T-helper 22 cell (primary cell): ENCODE measurements at regions not wholly inside any gene's neighbourhood (a gene's known extent, or its start where the extent isn't known, plus 50 kb on each side); places are given as distances from the start of the nearest gene placed in this dataset.
"Not testable (repeated sequence)": the region's sequence is repeated elsewhere in the genome, so short reads cannot be mapped to it uniquely, and the experiment has no call there.

Source experiments
- DNase-seq: peaks from one replicate; pipeline ENCODE4 v3.0.0-alpha.2; 2020; ENCODE audit warnings: low read depth

DNA sequence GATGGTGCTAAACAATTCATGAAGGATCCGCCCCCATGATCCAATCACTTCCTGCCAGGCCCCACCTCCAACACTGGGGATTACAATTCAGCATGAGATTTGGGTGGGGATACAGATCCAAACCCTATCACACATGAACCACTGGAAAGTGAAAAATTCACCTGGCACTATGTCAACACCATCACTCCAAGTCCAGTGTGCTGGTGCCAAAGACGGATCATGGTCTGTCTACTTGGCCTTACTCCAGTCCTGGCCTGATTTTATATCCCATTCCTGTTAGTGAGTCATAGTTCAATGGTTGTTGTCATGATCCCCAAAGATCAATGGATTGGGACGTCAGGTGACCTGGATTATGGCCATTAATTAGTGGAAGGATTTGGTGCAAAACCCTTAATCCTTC is 147.4 kb upstream of the RPS23 start:
- no peak for DNase-seq

DNA sequence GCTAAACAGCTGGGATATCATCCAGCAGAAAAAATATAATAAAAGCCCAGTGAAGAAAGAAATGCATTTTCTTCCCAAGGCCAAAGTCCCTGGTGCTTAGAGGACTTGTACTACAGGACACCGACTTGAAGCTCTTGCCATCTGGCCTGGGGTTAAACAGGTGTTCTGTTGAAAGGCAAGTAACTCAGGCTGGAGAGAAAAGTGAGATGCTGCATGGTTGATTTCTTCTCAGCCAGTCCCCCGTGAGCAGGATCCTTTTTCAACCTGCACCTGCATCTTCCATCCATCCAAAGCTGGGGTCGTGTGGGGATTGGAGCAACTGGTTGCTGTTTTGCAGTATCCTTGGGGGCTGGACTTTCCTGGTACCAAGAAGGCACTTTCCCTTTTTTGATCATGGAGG is 146.1 kb upstream of the RPS23 start:
- DNase-seq = no peak

GRCh38 chr5:82422751-82423181 is 144.6 kb upstream of the RPS23 start:
- DNase-seq = no peak

GRCh38 chr5:82422001-82422740 is 144.0 kb upstream of the RPS23 start:
- DNase-seq = no peak

DNA sequence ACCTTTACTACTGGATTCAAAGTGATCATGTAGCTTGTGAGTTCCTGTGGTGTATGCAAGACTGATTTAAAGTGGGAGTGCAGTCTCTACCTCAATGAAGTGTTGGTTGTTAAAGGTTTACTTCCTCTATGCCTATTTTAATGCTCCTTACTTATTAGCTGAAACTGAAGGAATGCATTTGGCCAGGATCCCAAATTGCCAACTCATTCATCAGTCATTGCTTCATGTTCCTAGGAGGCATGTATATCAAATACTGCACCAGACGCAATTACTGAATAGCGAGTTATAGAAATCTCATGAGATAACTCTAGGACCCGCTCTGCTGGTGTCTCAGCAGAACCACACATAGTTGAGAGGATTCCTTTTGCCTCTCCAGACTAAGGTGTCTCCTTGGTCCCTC is 143.0 kb upstream of the RPS23 start:
- no peak for DNase-seq

DNA sequence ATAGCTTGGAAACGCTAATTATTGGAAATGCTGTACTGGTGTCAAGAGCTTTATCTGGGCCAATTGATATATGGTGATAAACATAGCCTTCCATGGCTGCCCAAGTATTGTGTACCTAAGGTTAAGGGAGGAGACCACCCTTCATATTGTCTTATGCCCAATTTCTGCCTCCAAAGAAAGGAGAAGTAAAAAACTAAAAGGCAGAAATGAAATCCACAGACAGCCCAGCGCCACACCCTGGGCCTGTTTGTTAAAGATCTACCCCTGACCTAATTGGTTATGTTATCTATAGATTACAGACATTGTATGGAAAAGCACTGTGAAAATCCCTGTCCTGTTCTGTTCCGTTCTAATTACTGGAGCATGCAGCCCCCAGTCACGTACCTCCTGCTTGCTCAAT is 142.4 kb upstream of the RPS23 start:
- DNase-seq = not testable (repeated sequence)

DNA sequence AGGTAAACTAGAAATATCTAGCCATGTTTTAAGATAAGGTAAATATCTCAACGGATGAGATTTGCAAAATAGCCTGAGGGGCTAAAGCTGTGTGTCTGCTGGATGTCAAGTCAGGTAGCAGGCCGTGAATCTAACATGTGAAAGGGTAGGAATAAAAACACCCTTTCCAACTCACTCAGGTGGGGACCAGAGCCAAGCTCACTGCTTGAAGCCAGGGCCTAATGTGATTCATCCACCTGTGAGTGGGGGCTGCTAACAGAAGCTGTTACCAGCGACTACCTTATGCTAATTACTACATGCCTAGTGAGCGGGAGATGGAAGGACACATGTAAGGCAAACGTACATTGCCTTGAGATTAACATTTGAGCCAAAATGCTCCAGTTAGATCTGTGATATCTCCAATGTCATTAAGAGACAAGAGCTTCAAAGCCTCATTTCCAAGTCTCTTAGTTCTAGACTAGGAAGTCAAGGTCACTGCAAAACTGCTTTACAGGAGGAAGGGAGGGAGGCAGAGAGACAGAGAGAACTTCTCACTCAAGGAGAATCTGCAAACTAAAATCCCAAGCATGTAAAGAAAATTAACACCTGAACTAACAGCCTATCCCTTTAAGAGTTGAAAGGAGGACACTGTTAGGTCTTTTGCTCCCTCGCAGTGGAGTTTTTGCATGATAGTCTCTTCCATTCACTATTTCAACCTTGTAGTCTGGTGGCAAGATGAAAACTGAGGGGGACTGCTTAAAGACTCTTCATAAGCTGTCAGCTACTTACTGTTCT is 141.6 kb upstream of the RPS23 start:
- DNase-seq = no peak

GRCh38 chr5:82418608-82418950 is 140.4 kb upstream of the RPS23 start:
- DNase-seq = no peak

DNA sequence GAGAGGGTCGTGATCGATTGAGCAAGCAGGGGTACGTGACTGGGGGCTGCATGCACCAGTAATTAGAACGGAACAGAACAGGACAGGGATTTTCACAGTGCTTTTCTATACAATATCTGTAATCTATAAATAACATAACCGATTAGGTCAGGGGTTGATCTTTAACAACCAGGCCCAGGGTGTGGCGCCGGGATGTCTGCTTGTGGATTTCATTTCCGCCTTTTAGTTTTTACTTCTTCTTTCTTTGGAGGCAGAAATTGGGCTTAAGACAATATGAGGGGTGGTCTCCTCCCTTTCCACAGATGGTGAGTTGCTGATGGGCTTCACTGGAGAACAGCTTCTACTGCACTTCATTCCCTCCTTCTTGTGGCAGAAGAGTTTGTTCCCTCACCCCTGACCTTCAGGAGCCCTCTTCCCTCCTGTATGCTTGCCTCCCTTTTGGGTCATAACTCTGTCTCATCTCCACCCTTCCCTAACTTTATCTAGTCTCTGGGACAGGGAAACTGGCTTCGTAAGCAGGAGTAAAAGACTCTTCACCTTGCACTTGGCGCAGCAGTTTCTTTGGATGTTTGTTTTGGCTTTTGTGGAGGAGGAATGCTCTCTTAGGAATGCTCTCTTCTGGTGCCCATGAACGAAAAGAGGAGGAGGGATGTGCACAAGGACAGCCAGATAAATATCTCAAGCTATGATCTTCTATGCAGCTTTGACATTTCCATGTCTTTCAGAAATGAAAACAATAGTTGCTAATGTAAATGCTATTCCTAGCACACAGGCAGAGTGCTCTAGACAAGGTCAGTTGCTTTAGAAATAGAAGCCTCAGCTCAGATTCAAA is 139.8 kb upstream of the RPS23 start:
- no peak for DNase-seq

GRCh38 chr5:82416512-82416911 is 138.4 kb upstream of the RPS23 start:
- DNase-seq = no peak

GRCh38 chr5:82414041-82414388 is 135.9 kb upstream of the RPS23 start:
- DNase-seq = no peak

DNA sequence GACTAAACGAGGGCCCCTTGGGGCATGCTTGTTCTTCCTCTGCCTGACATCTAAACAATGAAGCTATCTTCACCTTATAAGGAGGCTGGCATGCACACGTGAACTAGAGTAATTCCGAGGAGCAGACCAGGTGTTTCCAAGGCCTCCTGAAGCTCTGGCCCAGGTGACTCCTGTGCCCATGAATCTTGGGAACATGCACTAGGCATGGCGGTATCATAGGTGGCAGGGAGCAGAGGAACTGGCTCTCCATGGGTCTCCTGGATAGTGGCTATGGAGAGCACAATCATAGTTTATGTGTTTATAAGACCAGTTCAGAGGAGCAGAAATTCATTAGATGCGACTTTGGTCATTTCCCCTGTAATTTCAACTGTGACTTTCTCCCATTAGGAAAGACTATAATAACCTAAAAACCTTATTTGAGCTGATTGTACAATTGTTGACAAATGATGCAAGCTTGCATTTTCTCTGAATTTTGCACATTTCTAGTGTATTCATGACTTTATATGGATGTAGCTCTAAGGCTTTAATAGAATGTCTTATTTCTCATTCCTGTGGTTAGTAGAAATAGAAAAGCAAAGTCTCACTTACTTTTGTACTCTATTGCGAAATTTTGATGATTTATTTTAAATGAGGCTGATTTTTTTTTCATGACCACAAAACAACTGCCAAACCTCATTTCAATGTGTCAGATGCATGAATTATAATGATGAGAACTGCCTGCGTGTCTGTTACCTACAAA is 135.3 kb upstream of the RPS23 start:
- DNase-seq = no peak

- no peak for DNase-seq
These were observed 129.9 kb upstream of the RPS23 start for GRCh38 chr5:82408033-82408432.

DNA sequence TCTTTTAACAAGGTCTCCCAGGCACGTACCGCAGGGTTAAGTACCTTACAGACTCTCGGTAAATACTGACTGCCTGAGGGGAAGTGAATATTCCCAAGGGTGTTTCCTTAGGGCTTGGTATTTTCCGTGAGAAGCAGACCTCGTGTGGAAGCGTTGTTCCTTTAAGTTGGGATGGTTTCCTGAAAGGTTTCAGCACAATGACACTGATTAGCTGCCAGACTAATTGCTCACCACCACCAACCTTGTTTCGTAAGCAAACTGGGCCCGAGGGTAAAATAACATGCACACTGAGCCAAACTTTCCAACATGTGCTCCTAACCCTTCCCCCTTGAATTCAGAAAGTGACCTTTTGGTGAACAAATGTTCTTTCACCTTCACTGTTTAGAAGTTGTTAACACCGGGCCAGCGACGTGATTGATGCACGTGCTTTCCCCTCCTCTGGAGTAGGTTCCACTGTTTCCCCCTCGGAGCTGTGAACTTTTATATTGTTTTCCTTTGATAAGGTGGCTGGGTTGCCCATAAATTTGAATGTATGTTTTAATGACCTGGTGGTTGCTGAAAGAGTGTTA is 128.1 kb upstream of the RPS23 start:
- DNase-seq = no peak

GRCh38 chr5:82405618-82406204 is 127.6 kb upstream of the RPS23 start:
- no peak for DNase-seq

DNA sequence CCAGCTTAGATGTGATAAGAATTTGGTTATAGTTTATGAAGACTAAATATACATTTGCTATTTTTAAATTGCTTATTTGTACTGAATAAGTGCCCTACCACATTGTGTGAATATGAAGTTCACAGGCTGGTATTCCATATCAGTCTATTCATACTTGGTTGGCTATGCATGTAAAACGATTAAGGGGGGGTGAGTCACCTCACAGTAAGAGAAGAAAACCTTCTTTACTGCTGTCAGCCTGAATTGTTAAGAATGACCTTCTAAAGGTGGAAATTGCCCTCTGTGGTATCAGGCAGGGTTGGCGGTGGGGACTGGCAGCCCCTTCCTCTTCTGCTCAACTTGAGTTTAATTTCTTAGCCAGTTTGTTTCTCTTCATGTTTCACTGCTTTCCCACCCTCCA is 127.0 kb upstream of the RPS23 start:
- DNase-seq = no peak

- no peak for DNase-seq
These were observed 126.3 kb upstream of the RPS23 start for GRCh38 chr5:82404382-82404945.

DNA sequence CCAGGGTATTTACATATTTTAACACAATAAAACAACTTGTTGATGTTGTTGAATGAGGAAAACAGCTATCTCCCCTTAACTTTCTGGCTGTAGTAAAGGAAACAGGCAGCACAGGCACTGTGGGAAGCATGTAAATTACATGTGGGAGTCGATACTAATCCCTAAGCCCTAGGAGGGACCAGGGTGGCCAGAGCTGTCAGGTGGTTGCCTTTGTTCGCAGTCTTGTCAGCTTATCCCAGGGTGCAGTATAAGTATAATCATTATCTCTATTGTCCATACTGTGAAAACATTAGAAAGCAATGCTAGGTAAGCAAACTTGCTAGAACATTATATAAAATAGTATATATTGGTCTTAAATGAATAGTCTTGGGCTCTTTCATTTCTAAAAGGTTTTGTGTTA is 125.6 kb upstream of the RPS23 start:
- DNase-seq = no peak

GRCh38 chr5:82403026-82403425 is 124.9 kb upstream of the RPS23 start:
- DNase-seq = no peak

GRCh38 chr5:82399111-82399510 is 121.0 kb upstream of the RPS23 start:
- DNase-seq = no peak

DNA sequence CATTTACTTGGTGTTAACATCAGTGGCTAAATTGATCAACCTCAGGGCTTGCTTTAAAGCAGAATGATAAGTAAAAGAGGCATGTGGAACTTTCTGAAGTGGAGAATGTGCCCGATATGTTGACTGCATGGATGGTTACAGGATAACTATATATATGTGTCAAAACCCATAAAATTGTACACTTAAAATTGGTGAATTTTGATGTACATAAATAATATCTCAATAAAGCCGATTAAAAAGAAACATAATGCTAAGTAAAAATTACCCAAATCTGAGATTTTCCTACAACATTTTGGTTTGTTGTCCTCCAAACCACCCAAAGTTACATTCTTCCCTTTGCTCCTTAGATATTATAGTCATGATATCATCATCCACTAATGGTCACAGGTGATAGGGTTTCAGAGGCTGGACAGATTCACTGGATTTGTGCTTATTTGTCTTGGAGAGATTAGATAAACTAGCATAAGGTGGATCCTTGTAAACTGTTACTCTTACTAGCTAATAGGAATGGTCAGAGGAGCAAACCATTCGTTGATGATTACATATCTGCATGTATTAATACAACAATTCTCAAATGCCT is 119.7 kb upstream of the RPS23 start:
- DNase-seq = no peak
